ENCODE measurements at regions not wholly inside any gene's neighbourhood (a gene's known extent, or its start where the extent isn't known, plus 50 kb on each side); places are given as distances from the start of the nearest gene placed in this dataset.

DNA sequence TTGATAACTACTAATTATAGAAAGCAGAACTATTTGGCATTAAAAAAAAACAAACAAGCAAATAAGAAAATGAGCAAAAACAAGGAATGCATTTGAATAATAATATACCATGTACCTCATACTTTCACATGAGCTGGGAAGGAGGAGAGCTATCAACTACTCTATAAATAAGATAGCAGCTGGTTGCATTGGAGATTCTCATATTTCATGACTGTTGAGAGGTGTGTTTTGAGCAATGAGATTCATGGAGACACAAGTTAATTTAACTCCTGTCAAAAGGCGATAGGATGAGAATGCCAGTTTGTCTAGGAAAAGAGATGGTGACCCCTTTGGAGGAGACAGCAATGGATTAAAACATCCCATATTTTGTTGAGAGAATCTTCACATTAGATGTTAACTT lies 348.8 kb upstream of the SPTLC3 start:
- no peak overlapping the region for H2BK5ac ChIP-seq (ENCODE audit: insufficient read length, low read length)
- no peak overlapping the region for H2BK15ac ChIP-seq (ENCODE audit: low read depth, low read length)
- no peaks in the 10 kb centered on the region for H3K79me1 ChIP-seq (ENCODE audit: insufficient read depth, low read depth, low read length, poor library complexity, severe bottlenecking)
- no peak overlapping the region for H4K8ac ChIP-seq (replicated peaks; ENCODE audit: insufficient read length, low read depth, low read length)
- H2BK120ac ChIP-seq (ENCODE audit: low read depth, low read length, poor library complexity, severe bottlenecking): no peak overlapping the region
- H2BK12ac ChIP-seq (ENCODE audit: insufficient read length, low read depth, low read length): no peak overlapping the region
- H4K5ac ChIP-seq (ENCODE audit: insufficient read length, low read depth, low read length): no peak overlapping the region
- no peaks in the 10 kb centered on the region for H3K27me3 ChIP-seq (ENCODE audit: insufficient read depth, low read length)
- no peak overlapping the region for H2AK5ac ChIP-seq (ENCODE audit: insufficient read length, low read length)
- H3K14ac ChIP-seq (ENCODE audit: insufficient read depth, low read length): no peak overlapping the region
- peaks cover 4% of the 10 kb centered on the region for H3K27me3 Mint-ChIP-seq (ENCODE audit: low read depth)
- no peaks in the 10 kb centered on the region for H3K9me3 ChIP-seq (ENCODE audit: control insufficient read depth, low read depth, low read length)
- H3K36me3 Mint-ChIP-seq (ENCODE audit: insufficient read depth in 1 of 3, low read depth in 3 of 3): peaks cover 0 to 11% (median 3%) of the 10 kb centered on the region in 3 experiments; a peak in 5 of 7 replicates
- no peak overlapping the region for H3K27ac ChIP-seq (ENCODE audit: insufficient read length, low read depth, low read length)
- DNase-seq: no peak
- no CpG with 5 or more reads among the region's 1 CpG for WGBS (ENCODE audit: extremely low coverage, insufficient read length, low lambda C conversion rate)
- H3K27ac Mint-ChIP-seq: no peak overlapping the region
- no peaks in the 10 kb centered on the region for H3K23me2 ChIP-seq (ENCODE audit: insufficient read length, low read depth, low read length, poor library complexity, severe bottlenecking)
- H3K18ac ChIP-seq (ENCODE audit: insufficient read length, low read depth, low read length): no peak overlapping the region
- TF ChIP-seq, protein P1, sequence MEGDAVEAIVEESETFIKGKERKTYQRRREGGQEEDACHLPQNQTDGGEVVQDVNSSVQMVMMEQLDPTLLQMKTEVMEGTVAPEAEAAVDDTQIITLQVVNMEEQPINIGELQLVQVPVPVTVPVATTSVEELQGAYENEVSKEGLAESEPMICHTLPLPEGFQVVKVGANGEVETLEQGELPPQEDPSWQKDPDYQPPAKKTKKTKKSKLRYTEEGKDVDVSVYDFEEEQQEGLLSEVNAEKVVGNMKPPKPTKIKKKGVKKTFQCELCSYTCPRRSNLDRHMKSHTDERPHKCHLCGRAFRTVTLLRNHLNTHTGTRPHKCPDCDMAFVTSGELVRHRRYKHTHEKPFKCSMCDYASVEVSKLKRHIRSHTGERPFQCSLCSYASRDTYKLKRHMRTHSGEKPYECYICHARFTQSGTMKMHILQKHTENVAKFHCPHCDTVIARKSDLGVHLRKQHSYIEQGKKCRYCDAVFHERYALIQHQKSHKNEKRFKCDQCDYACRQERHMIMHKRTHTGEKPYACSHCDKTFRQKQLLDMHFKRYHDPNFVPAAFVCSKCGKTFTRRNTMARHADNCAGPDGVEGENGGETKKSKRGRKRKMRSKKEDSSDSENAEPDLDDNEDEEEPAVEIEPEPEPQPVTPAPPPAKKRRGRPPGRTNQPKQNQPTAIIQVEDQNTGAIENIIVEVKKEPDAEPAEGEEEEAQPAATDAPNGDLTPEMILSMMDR (conservative IDR thresholded peaks at IDR 0.05): no peak
- no peak overlapping the region for H2AFZ ChIP-seq (ENCODE audit: low read length)
- peaks cover 2% of the 10 kb centered on the region; the same call in 1 of the 2 replicates for H3K4me1 ChIP-seq (ENCODE audit: insufficient read depth, low read length)
- no peak overlapping the region for H3K4me3 Mint-ChIP-seq
- no peak overlapping the region for H4K91ac ChIP-seq (ENCODE audit: insufficient read length, low read depth, low read length)
- H3K9me3 Mint-ChIP-seq: peaks cover 3 to 11% of the 10 kb centered on the region in 2 experiments; a peak in 4 of 5 replicates
- H4K20me1 ChIP-seq (ENCODE audit: control insufficient read depth, insufficient read depth, insufficient read length): no peaks in the 10 kb centered on the region
- H3K4ac ChIP-seq (ENCODE audit: low read depth, low read length): no peak overlapping the region
- H3K4me2 ChIP-seq (ENCODE audit: insufficient read depth, insufficient read length, low read length): no peak overlapping the region
- no peaks in the 10 kb centered on the region for H3K79me2 ChIP-seq (ENCODE audit: insufficient read depth, low read length)
- no peak overlapping the region for H3T11ph ChIP-seq (ENCODE audit: low read length)
- H3K4me1 Mint-ChIP-seq: peaks cover 3 to 7% of the 10 kb centered on the region in 2 experiments; a peak in 3 of 4 replicates
- H3K9ac ChIP-seq (ENCODE audit: extremely low read depth, insufficient read length, low read length): no peak overlapping the region
- no peak overlapping the region for H3K56ac ChIP-seq (ENCODE audit: insufficient read length, low read depth, low read length)
- H3K23ac ChIP-seq (ENCODE audit: insufficient read length, low read depth, low read length): no peak overlapping the region
- no peak overlapping the region for H2BK20ac ChIP-seq (ENCODE audit: low read depth, low read length, poor library complexity, severe bottlenecking)
